ENCODE measurements at regions not wholly inside any gene's neighbourhood (a gene's known extent, or its start where the extent isn't known, plus 50 kb on each side); places are given as distances from the start of the nearest gene placed in this dataset.

- TF ChIP-seq CTCF (IDR thresholded peaks at IDR 0.05), result no peak
- DNase-seq (ENCODE audit: low spot score) (no peak), ATAC-seq (ENCODE audit: low FRiP score) (no peak)
Measured at GRCh38 chr4:33878710-33879109, 2365.6 kb downstream of the ARAP2 start.

- TF ChIP-seq CTCF (IDR thresholded peaks at IDR 0.05), result no peak
- DNase-seq (ENCODE audit: low spot score) (no peak), ATAC-seq (ENCODE audit: low FRiP score) (no peak)
Measured at GRCh38 chr4:33881176-33881575, 2363.1 kb downstream of the ARAP2 start.

- TF ChIP-seq CTCF (IDR thresholded peaks at IDR 0.05), result no peak
- DNase-seq (ENCODE audit: low spot score) (no peak), ATAC-seq (ENCODE audit: low FRiP score) (no peak)
Measured at GRCh38 chr4:33882246-33882990, 2361.9 kb downstream of the ARAP2 start.

GRCh38 chr4:33883111-33883510 lies 2361.2 kb downstream of the ARAP2 start:
- TF ChIP-seq CTCF (IDR thresholded peaks at IDR 0.05), result no peak
- no peak for DNase-seq (ENCODE audit: low spot score)
- ATAC-seq (ENCODE audit: low FRiP score), result no peak

- no peak for TF ChIP-seq CTCF (IDR thresholded peaks at IDR 0.05)
- ATAC-seq (ENCODE audit: low FRiP score) (no peak), DNase-seq (ENCODE audit: low spot score) (no peak)
Measured at GRCh38 chr4:33886356-33886755, 2358.0 kb downstream of the ARAP2 start.

GRCh38 chr4:33890841-33891240 lies 2353.5 kb downstream of the ARAP2 start:
- no peak for TF ChIP-seq CTCF (IDR thresholded peaks at IDR 0.05)

GRCh38 chr4:33911959-33912358 lies 2332.4 kb downstream of the ARAP2 start:
- no peak for DNase-seq (ENCODE audit: low spot score)
- no peak for TF ChIP-seq CTCF (IDR thresholded peaks at IDR 0.05)
- ATAC-seq (ENCODE audit: low FRiP score), result no peak

More at GRCh38 chr4:33890841-33891240, 2353.5 kb downstream of the ARAP2 start:
- DNase-seq (ENCODE audit: low spot score), result no peak
- no peak for ATAC-seq (ENCODE audit: low FRiP score)

Measured in omental fat pad (tissue), 3 donors.